SW 1271 (cell line): ENCODE measurements at regions not wholly inside any gene's neighbourhood (a gene's known extent, or its start where the extent isn't known, plus 50 kb on each side); places are given as distances from the start of the nearest gene placed in this dataset.
A peak's percentile ranks its signal among the peaks of the same experiment; 100 is the strongest.

Source experiments
- DNase-seq, 2 experiments: peaks; one replicate each; lab custom pipeline; 2025; lab: John Stamatoyannopoulos, UW

DNA sequence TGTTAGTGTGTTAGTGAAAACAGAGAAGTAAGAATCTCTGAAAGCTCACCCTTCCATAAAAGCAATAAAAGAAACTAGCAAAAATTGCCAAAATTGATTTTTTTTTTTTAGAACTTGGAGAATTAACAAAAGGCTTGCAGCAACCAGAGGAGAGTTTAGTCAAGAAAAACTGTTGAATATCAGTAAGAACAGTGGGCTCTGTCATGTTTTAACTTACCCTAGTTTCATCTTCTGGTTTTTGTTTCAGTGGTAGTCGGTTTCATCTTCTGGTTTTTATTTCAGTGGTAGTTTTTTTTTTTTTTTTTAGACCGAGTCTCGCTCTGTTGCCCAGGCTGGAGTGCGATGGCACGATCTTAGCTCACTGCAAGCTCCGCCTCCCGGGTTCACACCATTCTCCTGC is 580.9 kb downstream of the NYAP2 start:
- DNase-seq = no peak

- DNase-seq = no peak
Observed at GRCh38 chr2:225971433-225971832, 571.9 kb downstream of the NYAP2 start.

DNA sequence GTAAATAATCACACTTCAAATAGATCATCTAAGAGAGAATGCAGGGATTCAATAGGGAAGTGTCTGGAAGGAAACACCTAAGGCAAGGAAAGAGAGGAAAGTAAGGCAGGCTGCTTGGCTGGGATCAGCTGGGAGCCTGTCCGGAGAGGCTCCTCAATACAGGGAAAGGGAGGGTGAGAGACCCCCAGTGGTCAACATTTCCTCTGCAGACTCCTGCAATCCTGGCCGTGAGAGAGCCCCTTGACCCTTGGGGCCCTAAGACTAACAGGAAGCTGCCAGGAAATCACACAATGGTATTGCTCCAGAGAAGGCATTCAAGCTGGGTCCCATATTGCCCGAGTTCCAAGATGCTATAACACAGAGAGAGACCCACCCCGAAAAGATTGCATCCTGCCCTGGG is 549.4 kb downstream of the NYAP2 start:
- DNase-seq = no peak

DNA sequence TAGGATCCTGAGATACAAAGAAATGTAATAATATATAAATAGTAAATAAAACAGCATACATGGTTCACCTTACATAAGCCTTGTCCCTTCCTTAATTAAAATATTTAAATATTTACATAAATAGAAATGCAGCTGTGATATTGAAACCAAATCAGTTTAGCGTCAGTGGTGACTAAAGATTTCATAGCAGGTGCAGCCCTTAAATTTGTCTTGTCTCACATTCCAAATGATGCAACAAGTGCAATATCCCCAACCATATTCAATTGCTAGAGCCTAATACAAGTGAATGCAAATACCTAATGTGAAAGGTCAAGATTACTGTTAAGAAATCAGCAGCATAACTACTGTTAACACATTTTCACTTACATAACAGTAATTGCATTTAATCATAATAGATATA is 539.5 kb downstream of the NYAP2 start:
- DNase-seq = no peak

- DNase-seq = no peak
Observed at GRCh38 chr2:225937625-225938187, 538.2 kb downstream of the NYAP2 start.

DNA sequence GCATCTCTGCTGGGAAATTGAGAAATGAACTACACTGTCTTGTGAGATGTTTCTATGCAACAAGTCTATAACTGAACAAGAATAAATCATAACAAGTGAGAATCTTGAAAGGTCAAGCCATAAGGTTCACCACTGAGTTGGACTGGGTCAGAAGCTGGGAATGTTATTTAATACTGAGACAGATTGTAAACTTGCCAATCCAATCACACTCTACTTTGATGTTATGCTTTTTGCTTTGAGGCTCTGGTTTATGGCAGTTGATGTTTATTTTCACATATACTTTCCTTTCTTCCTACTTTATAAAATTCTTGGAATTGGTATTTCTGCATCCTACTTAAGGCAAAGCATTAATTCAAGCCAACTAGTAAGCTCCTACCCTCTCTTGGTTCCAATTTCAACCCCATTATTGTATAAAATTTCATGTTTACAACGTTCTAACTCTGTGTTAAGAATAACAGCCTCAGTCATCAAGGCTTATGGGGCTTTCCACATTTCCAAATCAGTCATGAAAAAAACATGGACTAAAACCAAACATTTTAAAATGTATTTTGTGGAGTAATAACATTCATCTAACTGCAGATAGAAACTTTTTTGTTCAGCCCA is 533.4 kb downstream of the NYAP2 start:
- no peak for DNase-seq

DNA sequence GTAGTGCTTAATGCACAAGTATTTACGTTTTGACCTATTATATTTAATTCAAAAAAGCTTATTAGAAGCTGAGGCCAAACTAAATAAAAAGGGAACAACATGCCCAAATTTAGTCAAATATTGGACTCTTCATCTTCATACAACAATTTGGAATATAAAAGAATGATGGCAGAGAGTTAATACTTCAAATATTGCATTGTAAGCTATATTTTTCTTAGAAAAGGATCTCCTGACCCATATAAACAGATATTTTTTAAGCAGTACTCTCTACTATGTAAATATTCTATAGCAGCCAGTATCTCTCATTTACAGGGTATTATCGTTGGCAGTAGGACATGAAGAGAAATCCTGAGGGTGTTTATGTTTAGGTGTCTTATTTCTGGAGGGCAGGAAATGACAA is 531.2 kb downstream of the NYAP2 start:
- no peak for DNase-seq

GRCh38 chr2:225920621-225921220 is 521.2 kb downstream of the NYAP2 start:
- no peak for DNase-seq

DNA sequence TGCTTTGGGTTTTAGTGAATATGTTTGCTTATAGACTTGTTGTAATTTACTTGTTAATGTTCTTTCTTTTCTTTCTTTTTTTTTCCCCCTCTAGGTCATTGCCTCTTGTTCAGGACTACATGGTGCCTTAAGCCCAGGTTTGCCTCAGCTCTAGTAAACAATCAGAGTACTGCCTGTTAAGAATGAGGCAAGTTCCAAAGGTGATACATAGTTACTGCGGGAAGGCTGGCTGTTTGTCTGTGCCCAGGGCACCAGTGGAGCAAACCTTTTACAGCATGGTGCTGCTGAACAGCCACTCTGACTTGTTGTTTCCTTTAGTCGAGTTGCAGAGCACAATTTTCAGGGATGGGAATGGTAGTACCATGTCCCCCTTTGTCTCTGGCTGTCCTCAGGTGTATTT is 517.2 kb downstream of the NYAP2 start:
- no peak for DNase-seq

DNA sequence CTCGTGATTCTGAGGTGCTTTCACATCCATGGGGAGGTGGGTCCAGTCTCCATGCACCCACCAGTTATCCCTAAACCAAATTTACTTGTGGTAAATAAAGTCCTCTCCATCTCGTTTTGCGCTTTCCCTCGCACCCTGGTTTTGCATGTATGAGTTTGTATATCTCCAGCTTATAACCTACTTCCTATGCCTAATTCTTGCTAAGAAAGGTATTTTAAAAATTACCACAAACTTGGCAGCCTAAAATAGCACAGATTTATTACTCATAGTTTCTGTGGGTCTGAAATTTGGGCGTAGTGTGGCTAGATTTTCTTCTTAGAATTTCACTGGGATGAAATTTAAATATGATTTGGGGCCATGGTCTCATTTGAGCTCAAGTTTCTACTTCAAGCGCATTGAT is 511.5 kb downstream of the NYAP2 start:
- DNase-seq = no peak

- no peak for DNase-seq
Observed at GRCh38 chr2:225895126-225895525, 495.6 kb downstream of the NYAP2 start.

DNA sequence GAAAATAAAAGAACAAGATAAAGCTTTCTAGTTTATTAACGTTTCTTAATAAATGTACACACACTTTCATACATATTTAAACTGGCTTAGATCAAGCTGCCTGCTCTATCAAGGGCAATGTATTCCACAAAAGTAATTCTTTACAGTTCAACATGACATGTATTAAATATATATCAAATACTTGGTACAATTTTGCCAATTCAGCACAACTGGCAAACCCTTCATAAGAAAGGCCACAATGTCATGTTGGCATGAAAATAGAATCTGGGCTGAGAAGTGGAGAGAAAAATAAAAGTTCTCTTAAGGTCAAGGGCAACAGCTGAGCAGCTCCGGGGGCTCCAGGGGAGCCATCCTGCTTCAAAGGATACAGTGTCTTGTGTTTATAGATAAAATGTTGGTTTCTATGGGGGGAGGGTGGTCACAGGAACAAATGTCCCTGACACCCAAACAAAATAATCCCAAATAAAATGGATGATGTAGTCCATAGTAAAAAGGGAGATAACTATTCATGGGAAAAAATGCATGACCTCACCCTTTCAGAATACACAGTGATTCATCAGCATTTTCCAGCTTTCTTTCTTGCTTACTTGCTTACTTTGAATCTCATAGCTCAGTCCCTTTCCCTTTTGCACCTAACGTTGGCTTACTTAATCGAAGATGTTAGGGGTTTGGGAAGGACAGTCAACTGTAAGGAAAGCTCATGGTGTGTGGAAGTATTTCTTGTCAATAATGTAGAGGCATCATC is 494.9 kb downstream of the NYAP2 start:
- DNase-seq = peak in 1 of 2 experiments; percentile 27

DNA sequence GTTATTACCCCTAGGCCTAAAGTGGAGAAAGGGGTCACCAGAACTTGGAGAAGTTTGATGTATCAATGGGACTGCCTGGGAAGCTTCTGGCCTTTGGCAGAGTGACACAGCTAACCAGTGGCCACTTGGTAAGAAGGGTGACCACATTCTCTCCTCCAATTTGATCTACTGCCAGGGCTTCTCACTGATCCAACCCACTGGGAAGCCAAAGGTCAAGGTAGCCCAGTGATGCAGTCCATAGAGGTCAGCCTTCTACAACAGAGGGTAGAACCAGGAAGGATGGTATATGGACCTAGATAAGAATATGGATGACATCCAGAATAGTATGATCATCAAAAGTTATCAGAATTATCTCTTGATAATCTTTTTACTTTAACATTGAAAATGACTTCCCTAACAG is 493.6 kb downstream of the NYAP2 start:
- DNase-seq = no peak

- no peak for DNase-seq
Observed at GRCh38 chr2:225891771-225892170, 492.3 kb downstream of the NYAP2 start.

DNA sequence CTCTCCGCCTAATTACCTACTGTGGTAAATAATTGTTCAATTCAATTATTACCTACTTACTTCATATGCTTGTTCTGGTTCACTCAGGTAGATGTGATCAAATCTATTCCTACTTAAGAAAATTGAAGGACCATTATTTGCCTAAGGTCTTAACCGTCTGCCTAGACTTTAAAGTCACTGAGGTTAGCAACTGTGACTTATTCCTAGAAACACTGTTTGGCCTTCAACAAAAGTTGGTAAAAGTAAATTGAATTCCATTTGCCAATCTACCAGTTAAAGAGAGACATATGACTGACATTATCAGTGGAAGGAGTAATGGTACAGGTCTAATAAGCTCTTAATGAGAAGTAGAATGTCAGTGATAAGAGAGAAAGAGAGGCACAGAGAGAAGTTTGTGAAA is 491.5 kb downstream of the NYAP2 start:
- no peak for DNase-seq

DNA sequence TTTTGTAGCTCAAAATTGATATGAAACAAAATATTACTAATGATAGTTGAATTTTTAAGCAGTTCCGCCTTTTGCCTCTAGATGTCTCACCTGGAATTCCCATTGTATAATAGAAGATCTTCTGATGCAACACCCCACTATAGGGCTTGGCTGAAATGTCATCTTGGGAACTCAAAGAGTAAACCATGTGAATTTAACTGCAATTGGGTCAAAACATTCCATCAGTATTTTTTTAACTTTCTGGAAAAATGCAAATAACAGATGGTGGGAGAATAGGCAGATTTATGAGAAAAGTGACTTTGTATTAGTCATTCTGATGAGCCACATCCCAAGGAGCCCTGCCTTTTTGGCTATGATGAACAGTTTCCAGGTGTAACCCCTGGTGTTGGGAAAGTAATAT is 489.9 kb downstream of the NYAP2 start:
- peak; percentile 27 to 73 for DNase-seq

DNA sequence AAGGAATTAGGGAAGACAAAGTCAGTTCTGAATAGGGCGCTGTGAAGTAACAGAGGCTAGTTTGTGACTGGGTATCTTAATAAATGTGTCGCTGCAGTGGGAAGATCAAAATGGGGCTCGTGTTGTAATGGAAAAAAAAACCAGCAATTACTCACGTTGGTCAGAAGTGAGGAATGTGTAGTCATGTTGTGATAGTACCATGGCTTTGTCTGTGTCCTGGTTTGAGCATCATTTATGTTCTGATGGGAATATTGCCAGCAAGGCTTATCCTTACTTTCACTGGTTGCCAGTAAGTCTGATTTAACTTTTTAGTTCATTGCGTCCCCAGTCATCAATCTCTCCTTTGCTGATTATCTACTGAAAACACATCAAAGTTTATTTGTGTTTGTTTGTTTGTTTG is 467.6 kb downstream of the NYAP2 start:
- DNase-seq = no peak

DNA sequence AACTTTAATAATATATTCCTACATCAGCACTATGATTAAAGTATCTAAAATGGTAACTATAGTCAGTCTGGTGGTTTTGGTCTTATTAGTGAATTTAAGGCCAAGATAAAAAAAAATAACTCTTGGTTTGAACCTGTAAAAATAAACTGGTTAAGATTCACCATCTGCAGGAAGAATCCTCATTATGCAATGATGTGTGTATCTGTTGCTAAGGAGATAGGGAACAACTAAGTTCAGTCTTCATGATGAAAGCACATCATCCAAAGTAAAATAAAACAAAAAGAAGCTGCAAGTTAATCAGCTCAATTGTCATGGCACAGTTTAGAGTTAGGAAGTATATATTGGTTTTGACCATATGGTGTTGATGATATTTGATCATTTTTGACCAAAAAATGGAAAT is 466.0 kb downstream of the NYAP2 start:
- no peak for DNase-seq

DNA sequence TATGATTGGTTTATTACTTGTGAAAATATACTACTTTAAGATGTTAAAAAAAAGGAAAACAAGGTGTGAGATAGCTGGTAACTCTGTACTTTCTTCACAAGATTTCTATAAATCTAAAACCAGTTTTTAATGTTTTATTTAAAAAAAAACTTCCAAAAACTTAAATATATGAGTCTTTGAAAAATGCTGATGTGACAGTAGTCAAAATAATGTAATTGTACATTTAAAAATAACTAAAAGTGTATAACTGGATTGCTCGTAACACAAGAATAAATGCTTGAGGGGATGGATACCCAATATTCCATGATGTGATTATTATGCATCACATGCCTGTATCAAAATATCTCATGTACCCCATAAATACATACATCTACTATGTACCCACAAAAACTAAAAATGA is 464.9 kb downstream of the NYAP2 start:
- DNase-seq = no peak

DNA sequence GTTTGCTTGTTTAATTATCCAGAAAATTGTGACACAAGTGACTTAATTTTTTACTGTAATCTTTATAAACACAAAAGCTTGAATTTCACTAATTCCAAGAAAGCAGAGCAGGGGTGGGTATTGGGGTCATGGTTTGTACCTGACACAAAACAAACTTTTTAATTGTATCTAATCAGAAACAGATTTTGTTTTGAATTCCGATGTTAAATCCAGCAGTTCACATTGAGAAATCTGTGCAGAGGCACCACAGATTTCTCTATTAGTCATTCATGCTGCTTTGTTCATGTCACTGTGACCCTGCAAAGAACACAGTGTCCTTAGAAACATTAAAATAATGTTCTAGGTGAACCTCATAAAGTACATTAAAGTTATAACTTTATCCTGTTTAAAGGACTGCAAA is 443.4 kb downstream of the NYAP2 start:
- DNase-seq = no peak

DNA sequence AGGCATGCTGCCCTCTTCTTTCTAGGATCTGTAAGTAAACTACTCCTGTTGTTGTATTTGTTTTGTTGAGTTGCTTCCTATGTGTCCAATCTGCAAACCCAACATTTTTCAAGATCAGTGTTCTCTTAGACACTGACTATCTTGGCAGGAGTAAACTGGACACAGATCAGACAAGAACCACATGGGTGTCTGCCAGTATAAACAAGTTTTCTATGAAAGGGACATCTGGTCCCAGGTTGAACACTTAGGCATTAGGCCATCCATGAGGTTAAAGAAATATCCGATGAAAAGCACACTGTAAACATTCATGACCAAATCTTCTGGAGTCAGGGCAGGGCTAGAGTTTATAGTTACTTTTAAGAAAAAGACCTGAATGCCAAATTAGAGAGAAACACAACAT is 441.8 kb downstream of the NYAP2 start:
- no peak for DNase-seq

DNA sequence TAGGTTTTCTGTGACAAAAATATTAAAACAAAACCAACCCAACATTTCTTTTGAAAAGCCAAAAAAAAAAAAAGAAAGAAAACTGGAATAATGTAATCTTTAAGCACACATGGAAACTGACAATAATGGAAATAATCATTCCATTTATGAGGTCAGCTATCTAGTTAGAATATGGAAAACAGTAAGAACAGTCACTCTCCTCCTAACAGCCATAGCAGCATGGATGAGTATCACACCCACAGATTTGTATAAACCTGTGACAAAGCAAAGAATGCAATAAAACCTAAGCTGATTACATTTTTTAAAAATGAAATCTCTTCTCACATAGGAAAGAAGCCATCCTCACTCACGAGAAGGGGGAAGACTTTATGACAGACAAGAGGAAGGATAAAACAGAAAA is 437.8 kb downstream of the NYAP2 start:
- DNase-seq = no peak

DNA sequence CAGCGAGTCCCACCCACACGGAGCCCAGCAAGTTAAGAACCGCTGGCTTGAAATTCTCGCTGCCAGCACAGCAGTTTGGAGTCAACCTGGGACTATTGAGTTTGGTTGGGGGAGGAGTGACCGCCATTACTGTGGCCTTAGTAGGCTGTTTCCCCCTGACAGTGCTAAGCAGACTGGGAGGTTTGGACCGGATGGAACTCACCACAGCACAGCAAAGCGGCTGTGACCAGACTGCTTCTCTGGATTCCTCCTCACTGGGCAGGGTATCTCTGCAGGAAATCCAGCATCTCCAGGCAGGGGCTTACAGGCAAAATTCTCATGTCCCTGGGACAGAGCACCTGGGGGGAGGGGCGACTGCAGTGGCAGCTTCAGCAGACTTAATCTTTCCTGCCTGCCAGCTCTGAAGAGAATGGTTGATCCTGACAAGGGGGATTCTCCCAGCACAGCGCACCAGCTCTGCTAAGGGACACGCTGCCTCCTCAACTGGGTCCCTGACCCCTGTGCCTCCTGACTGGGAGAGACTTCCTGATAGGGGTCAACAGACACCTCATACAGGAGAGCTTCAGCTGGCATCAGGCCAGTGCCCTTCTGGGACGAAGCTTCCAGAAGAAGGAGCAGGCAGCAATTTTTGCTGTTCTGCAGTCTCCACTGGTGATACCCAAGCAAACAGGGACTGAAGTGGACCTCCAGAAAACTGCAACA is 425.4 kb downstream of the NYAP2 start:
- DNase-seq = no peak
